Neural crest cell (in vitro differentiated cells): ENCODE measurements at regions not wholly inside any gene's neighbourhood (a gene's known extent, or its start where the extent isn't known, plus 50 kb on each side); places are given as distances from the start of the nearest gene placed in this dataset.

Source experiments
- DNase-seq: peaks from one replicate; pipeline ENCODE4 v3.0.0; 2021; ENCODE audit warnings: low read depth, mixed read lengths, low spot score
- H3K27ac Mint-ChIP-seq: one replicate; pipeline ENCODE4 v1.8.0; 2021; ENCODE audit warnings: mild to moderate bottlenecking, mixed read lengths; ENCODE audit not compliant: unreplicated experiment
- H3K27me3 Mint-ChIP-seq: 2 replicates; pipeline ENCODE4 v1.8.0; 2021; ENCODE audit warnings: low read depth, mild to moderate bottlenecking, mixed read lengths
- H3K36me3 Mint-ChIP-seq: 2 replicates; pipeline ENCODE4 v1.8.0; 2021; ENCODE audit warnings: low read depth, mild to moderate bottlenecking, mixed read lengths
- H3K4me1 Mint-ChIP-seq: 2 replicates; pipeline ENCODE4 v1.8.0; 2021; ENCODE audit warnings: mixed read lengths
- H3K4me3 Mint-ChIP-seq: one replicate; pipeline ENCODE4 v1.8.0; 2021; ENCODE audit warnings: mild to moderate bottlenecking, mixed read lengths
- H3K9me3 Mint-ChIP-seq: 2 replicates; pipeline ENCODE4 v1.8.0; 2021; ENCODE audit warnings: mixed read lengths
- TF ChIP-seq, protein P1 (sequence below): fragments of 200-600 bp; sonication (generic); conservative IDR thresholded peaks from 2 replicates; pipeline ENCODE4 v1.5.0; 2021; ENCODE audit warnings: antibody characterized with exemption, mild to moderate bottlenecking

DNA sequence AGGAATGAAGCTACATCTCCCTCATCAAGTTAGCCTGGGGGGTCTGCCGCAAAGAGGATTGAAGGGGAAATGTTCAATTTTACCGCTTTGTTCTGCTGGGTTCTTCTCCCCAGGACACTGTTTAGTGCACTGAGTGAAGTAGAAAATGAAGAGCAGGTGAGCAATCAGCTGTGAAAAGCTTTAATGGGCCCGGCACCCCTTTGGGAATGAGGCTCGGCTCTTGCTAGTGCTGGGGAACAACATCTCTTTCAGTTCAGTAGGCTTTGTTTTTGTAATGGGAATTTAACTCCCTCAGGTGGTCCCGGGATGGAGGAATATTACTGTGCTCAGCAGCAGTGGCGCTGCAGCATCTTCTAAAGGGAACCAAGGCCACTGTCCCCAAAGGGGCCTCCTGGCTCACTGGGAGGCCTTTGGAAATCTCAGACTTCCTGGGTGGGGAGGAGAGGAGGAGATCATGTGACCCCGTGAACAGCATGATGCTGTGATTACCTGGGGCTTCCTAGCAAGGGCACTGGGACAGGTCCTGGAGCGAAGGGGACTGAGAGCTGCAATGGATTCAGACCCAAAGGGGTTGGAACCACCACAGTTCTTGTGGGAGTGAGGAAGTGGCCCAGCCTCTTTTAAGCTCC lies 85.2 kb upstream of the MAX start:
- H3K9me3 Mint-ChIP-seq: peaks cover 6% of the 10 kb centered on the region
- H3K4me3 Mint-ChIP-seq: no peak overlapping the region
- H3K36me3 Mint-ChIP-seq: peaks cover 3% of the 10 kb centered on the region
- H3K27ac Mint-ChIP-seq: no peak overlapping the region
- DNase-seq: no peak
- H3K4me1 Mint-ChIP-seq: peaks cover 5% of the 10 kb centered on the region
- H3K27me3 Mint-ChIP-seq: peaks cover 12% of the 10 kb centered on the region
- TF ChIP-seq, protein P1, sequence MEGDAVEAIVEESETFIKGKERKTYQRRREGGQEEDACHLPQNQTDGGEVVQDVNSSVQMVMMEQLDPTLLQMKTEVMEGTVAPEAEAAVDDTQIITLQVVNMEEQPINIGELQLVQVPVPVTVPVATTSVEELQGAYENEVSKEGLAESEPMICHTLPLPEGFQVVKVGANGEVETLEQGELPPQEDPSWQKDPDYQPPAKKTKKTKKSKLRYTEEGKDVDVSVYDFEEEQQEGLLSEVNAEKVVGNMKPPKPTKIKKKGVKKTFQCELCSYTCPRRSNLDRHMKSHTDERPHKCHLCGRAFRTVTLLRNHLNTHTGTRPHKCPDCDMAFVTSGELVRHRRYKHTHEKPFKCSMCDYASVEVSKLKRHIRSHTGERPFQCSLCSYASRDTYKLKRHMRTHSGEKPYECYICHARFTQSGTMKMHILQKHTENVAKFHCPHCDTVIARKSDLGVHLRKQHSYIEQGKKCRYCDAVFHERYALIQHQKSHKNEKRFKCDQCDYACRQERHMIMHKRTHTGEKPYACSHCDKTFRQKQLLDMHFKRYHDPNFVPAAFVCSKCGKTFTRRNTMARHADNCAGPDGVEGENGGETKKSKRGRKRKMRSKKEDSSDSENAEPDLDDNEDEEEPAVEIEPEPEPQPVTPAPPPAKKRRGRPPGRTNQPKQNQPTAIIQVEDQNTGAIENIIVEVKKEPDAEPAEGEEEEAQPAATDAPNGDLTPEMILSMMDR: no peak

DNA sequence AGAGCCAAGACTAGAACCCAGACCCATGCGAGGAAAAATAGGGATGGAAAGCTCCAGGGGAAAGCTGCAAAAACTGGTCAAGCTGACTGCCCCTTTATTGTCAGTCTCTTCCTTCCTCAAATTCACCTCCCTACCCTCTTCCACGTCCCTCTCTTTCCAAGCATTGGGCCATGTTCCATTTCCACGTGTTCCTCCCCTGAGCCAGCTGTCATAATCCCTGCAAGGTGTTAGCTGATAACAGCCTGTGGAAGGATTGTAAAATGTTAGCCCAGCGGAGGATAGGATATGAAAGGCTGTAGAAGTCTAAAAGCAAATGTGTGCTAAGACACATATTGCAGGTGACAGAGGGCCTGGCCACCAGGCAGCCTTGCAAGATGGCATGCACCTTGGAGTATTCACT lies 88.0 kb upstream of the MAX start:
- H3K27me3 Mint-ChIP-seq: peaks cover 12% of the 10 kb centered on the region
- H3K36me3 Mint-ChIP-seq: no peaks in the 10 kb centered on the region
- H3K9me3 Mint-ChIP-seq: no peaks in the 10 kb centered on the region
- no peak for DNase-seq
- TF ChIP-seq, protein P1: no peak
- H3K27ac Mint-ChIP-seq: no peak overlapping the region
- no peak overlapping the region for H3K4me3 Mint-ChIP-seq
- H3K4me1 Mint-ChIP-seq: peaks cover 5% of the 10 kb centered on the region

DNA sequence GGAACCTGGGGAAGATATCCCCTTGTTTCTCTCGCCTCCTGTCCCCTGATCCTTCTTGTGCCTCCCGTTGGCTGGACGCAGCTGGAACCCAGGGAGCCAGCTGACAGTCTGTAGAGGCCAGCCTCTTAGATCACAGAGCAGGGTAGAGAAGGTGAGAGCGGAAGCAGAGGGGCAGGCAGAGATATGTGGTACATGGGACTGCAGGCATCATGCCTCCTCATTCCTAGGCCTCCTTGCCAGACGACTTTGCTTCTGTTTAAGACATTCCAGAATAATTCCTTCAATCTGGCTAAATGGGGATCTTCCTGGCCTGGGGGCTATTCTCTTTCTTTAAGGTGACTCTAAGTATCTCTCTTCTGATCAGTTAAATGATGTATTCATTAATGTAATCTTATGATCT lies 89.4 kb upstream of the MAX start:
- TF ChIP-seq, protein P1: no peak
- no peaks in the 10 kb centered on the region for H3K9me3 Mint-ChIP-seq
- H3K4me1 Mint-ChIP-seq: peaks cover 5% of the 10 kb centered on the region
- no peak overlapping the region for H3K4me3 Mint-ChIP-seq
- no peak overlapping the region for H3K27ac Mint-ChIP-seq
- no peak for DNase-seq
- H3K27me3 Mint-ChIP-seq: peaks cover 3% of the 10 kb centered on the region
- no peaks in the 10 kb centered on the region for H3K36me3 Mint-ChIP-seq

DNA sequence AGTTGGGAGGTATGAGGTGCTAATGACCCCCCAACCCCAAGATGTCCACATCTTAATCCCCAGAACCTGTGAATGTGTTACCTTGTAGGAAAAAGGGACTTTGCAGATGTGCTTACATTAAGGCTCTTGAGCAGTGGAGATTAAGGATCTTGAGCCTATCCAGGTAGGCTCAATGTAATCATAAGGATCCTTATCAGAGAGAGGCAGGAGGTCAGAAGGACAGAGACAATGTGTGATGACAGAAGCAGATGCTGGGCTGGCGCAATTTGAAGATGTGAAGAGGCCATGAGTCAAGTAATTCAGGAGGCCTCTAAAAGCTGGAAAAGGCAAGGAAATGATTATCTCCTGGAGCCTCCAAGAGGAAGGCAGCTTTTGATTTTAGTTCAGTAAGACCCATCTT lies 90.4 kb upstream of the MAX start:
- no peak overlapping the region for H3K4me3 Mint-ChIP-seq
- no peak overlapping the region for H3K27ac Mint-ChIP-seq
- TF ChIP-seq, protein P1: no peak
- peaks cover under 1% of the 10 kb centered on the region for H3K4me1 Mint-ChIP-seq
- DNase-seq: no peak
- H3K9me3 Mint-ChIP-seq: no peaks in the 10 kb centered on the region
- H3K36me3 Mint-ChIP-seq: no peaks in the 10 kb centered on the region
- H3K27me3 Mint-ChIP-seq: no peaks in the 10 kb centered on the region

DNA sequence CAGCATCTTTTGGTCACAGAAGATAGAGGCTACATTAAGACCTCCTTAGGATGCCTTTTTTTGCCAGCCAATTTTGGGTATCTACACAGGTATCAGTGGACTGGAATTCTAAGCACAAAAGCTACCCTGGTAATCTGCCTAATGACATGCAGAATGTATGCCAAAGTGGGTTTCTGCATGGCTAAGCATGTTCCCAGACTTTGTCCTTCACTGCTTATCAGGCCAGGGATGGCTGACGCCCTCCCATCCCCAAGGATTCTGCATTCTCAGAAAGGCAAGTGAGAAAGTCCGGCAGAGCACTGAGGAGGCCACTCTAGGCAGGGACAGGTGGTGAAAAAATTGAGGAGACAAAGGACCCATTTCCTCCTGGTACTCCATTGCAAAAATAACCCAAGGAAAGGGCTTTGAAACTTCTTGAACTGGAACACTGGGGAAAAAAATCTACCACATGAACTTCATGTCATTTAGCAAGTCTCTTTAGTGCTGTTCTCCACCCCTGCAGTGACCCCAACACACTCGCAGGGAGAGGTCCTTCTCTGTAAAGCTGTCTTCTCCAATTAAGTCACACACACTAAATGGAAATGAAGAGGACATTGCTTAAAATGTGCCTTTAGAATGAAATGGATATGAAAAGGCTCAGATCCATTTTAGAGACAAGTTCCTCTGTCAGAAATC lies 91.7 kb upstream of the MAX start:
- H3K27ac Mint-ChIP-seq: no peak overlapping the region
- no peak for DNase-seq
- H3K4me1 Mint-ChIP-seq: no peaks in the 10 kb centered on the region
- no peaks in the 10 kb centered on the region for H3K36me3 Mint-ChIP-seq
- H3K9me3 Mint-ChIP-seq: no peaks in the 10 kb centered on the region
- TF ChIP-seq, protein P1: no peak
- H3K4me3 Mint-ChIP-seq: no peak overlapping the region
- H3K27me3 Mint-ChIP-seq: no peaks in the 10 kb centered on the region
